ENCODE measurements at regions not wholly inside any gene's neighbourhood (a gene's known extent, or its start where the extent isn't known, plus 50 kb on each side); places are given as distances from the start of the nearest gene placed in this dataset.

DNA sequence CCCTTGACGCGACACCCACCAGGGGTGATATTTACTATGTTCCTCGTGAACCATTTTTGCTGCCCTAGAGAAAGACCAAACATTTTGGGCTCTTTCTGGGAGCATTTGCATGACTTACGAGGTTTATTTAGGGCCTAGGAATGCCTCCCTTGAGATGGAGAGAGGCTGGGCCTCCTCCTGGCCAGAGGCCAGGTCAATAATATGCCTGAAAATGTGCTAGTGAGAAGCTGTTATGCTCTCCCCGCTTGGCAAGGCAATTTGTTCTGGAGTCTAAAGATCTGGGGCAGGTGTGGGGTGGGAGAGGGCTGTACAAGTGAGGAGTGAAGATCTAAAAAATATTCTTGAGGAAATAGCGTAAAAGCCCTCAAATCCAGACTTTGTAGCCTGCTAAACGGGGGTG, 587.3 kb upstream of the CDH5 start:
- TF ChIP-seq, protein P1, sequence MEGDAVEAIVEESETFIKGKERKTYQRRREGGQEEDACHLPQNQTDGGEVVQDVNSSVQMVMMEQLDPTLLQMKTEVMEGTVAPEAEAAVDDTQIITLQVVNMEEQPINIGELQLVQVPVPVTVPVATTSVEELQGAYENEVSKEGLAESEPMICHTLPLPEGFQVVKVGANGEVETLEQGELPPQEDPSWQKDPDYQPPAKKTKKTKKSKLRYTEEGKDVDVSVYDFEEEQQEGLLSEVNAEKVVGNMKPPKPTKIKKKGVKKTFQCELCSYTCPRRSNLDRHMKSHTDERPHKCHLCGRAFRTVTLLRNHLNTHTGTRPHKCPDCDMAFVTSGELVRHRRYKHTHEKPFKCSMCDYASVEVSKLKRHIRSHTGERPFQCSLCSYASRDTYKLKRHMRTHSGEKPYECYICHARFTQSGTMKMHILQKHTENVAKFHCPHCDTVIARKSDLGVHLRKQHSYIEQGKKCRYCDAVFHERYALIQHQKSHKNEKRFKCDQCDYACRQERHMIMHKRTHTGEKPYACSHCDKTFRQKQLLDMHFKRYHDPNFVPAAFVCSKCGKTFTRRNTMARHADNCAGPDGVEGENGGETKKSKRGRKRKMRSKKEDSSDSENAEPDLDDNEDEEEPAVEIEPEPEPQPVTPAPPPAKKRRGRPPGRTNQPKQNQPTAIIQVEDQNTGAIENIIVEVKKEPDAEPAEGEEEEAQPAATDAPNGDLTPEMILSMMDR (IDR thresholded peaks at IDR 0.05), result no peak
- no peak for TF ChIP-seq POLR2A (IDR thresholded peaks at IDR 0.05)
- whole genome bisulfite sequencing, 2 donors, result 73 to 78% methylated on average over 7 of the region's 7 CpGs
- DNase-seq, result no peak
- intact Hi-C loops (cut with DNase I), result no loop called here
- no peak overlapping the region for H3K27ac ChIP-seq
- no peak overlapping the region for H3K4me3 ChIP-seq (replicated peaks in 1 of 3)
- H3K27me3 ChIP-seq, result no peaks in the 10 kb centered on the region
- H3K4me1 ChIP-seq, result no peaks in the 10 kb centered on the region
- H3K9me3 ChIP-seq, result no peaks in the 10 kb centered on the region
- H3K36me3 ChIP-seq, result no peaks in the 10 kb centered on the region

DNA sequence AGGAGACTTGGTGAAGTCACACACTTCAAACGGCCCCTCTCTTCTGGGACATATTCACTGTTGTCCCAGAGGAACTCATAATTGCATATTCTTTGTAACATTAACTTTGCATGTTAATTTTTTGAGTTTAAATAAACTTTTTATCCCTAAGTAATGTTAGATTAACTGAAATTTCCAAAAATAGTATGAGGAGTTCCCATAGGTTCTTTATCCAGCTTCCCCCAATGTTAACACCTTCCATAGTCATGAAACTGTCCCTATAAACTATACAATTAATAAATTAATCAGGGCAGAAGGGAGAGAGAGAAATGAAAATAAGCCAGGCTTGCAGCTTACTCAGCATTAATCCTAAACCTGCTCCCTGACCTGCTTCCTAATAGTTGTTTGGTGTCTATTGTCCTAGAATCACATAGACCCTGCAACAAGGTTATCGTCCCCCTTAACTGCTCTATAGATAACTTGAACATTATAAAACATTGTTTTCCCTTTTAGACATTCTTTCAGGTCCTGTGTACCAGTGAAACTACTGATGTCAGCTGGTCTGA, 589.8 kb upstream of the CDH5 start:
- H3K9me3 ChIP-seq, result no peaks in the 10 kb centered on the region
- intact Hi-C loops (cut with DNase I), result no loop called here
- H3K27ac ChIP-seq, result no peak overlapping the region
- H3K4me1 ChIP-seq, result no peaks in the 10 kb centered on the region
- H3K4me3 ChIP-seq (replicated peaks in 1 of 3), result no peak overlapping the region
- 87 to 92% methylated on average over 2 of the region's 2 CpGs for WGBS, 2 donors
- no peak for DNase-seq
- TF ChIP-seq, protein P1 (IDR thresholded peaks at IDR 0.05), result no peak
- no peak for TF ChIP-seq POLR2A (IDR thresholded peaks at IDR 0.05)
- H3K36me3 ChIP-seq, result no peaks in the 10 kb centered on the region
- no peaks in the 10 kb centered on the region for H3K27me3 ChIP-seq

- H3K4me3 ChIP-seq (replicated peaks in 1 of 3), result no peak overlapping the region
- H3K4me1 ChIP-seq, result no peaks in the 10 kb centered on the region
- TF ChIP-seq, protein P1 (IDR thresholded peaks at IDR 0.05), result no peak
- no peak for TF ChIP-seq POLR2A (IDR thresholded peaks at IDR 0.05)
- no peaks in the 10 kb centered on the region for H3K27me3 ChIP-seq
- DNase-seq, result no peak
- H3K9me3 ChIP-seq, result no peaks in the 10 kb centered on the region
- 51 to 56% methylated on average over 4 of the region's 4 CpGs for WGBS, 2 donors
- no peaks in the 10 kb centered on the region for H3K36me3 ChIP-seq
- intact Hi-C loops (cut with DNase I), result no loop called here
- no peak overlapping the region for H3K27ac ChIP-seq
These were observed 590.7 kb upstream of the CDH5 start for GRCh38 chr16:65775829-65776228.

DNA sequence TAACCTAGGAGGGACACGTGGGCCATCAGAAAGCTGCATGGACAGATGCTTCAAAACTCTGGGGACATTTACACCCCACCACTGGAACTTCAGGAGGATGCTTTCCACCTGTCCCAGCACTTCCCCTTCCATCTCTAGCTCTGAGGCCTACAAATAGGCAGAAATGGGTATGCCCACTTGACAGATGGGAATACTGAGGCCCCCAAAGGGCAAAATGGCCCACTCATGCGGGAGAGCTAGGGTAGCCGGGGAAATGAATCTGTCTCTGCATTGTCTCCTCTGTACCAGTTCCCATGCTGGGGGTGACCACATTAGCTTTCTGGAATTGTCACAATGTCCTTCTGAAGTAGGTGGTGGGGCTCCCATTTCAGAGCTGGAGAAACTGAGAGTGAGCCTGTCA, 592.1 kb upstream of the CDH5 start:
- WGBS, 2 donors, result 52 to 54% methylated on average over 3 of the region's 3 CpGs
- Histone ChIP-seq H3K9me3 (no peaks in the 10 kb centered on the region), H3K27me3 (no peaks in the 10 kb centered on the region), H3K36me3 (no peaks in the 10 kb centered on the region), H3K4me3 (replicated peaks in 1 of 3) (no peak overlapping the region), H3K27ac (no peak overlapping the region), H3K4me1 (no peaks in the 10 kb centered on the region)
- TF ChIP-seq, protein P1 (IDR thresholded peaks at IDR 0.05), result no peak
- TF ChIP-seq POLR2A (IDR thresholded peaks at IDR 0.05), result no peak
- DNase-seq, result no peak
- intact Hi-C loops (cut with DNase I), result no loop called here

DNA sequence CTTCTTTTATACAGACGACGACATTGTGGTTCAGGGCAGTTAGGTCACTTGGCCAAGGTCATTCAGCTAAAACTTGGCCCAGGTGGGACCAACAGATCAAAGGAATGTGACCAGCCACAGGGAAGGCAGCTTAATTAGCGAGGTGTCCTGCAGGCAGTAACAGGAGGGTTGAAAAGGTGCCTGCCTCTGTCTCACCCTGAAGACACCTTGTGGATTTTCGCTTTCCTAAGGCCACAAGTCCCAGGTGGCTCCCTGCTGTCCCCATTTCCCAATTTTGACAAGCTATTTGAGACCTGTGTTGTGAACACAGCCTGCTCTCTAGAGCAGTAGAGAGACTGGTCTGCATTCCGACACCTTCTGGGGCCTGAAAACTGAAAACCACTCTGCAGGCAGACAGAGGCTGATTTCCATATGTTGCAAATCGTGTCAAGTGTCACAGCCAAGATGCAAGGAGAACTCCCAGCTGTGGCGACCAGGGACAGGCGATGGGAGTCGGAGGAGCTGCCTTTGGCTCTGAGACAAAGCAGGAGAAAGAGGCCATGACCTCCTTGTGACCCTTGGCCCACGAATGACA, 593.1 kb upstream of the CDH5 start:
- H3K9me3 ChIP-seq, result no peaks in the 10 kb centered on the region
- no peak overlapping the region for H3K4me3 ChIP-seq (replicated peaks in 1 of 3)
- H3K36me3 ChIP-seq, result no peaks in the 10 kb centered on the region
- DNase-seq, result no peak
- no peaks in the 10 kb centered on the region for H3K4me1 ChIP-seq
- 69 to 70% methylated on average over 8 to 9 of the region's 10 CpGs for WGBS, 2 donors
- TF ChIP-seq POLR2A (IDR thresholded peaks at IDR 0.05), result no peak
- TF ChIP-seq, protein P1 (IDR thresholded peaks at IDR 0.05), result no peak
- intact Hi-C loops (cut with DNase I), result no loop called here
- no peak overlapping the region for H3K27ac ChIP-seq
- no peaks in the 10 kb centered on the region for H3K27me3 ChIP-seq
